Fibroblast of skin of abdomen (primary cell): ENCODE measurements at regions not wholly inside any gene's neighbourhood (a gene's known extent, or its start where the extent isn't known, plus 50 kb on each side); places are given as distances from the start of the nearest gene placed in this dataset.
A peak's percentile ranks its signal among the peaks of the same experiment; 100 is the strongest.
"Not testable (repeated sequence)": the region's sequence is repeated elsewhere in the genome, so short reads cannot be mapped to it uniquely, and the experiment has no call there.

ENCODE experiments used
- DNase-seq: peaks from one replicate; pipeline ENCODE4 v3.0.0-alpha.2; 2013

DNA sequence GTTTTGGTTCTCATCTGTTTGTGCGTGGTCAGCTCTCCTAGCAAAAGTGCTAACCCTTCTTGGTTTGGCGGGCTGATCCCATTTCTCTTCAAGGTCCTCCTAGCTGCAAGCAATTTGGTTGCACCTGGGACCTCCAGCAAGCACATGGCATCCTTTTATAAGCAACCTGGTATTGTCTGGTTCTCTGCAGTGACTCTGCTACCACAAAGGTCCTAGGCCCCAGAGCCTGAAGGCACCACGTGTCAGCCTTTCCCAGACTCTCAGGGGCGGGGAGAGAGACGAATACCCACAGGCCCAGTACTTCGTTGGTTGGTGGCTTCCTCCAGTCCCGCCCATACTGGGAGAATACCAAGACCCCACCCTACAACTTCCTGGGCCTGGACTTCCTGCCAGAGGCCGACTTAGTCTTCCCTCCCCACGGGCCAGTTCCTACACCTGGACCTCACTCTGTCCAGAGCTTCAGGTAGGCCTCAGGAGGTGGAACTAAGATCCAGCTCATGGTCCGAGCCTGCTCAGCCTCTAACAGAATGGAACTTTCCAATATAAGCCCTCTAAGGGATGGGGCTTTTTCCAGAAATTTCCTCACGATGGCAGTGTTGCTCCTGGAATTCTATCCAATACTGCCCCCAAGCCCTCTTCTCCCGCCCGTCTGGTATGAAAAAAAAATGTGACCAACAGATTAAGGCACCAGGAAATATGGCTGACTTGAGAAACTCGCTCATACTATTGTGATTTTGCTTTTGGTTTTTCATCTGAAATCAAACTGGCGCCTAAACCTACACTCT, 192.5 kb upstream of the STK26 start:
- DNase-seq: peak; percentile 43

DNA sequence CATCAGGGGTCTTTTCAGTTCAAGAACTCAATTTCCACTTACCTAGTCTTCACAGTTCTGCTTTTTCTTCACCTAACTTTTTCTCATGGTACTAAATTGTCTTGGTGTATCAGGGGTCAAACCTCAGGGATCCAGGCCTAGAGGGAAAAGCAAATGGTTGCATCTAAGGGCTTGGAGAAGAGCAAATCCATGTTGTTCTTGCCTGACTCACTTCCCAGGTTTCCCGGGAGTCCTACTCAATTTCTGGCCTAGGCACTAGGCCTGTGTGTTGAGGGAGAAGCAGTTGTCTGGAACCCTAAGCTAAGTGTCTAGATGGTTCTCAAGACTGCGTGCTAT, 191.9 kb upstream of the STK26 start:
- no peak for DNase-seq

DNA sequence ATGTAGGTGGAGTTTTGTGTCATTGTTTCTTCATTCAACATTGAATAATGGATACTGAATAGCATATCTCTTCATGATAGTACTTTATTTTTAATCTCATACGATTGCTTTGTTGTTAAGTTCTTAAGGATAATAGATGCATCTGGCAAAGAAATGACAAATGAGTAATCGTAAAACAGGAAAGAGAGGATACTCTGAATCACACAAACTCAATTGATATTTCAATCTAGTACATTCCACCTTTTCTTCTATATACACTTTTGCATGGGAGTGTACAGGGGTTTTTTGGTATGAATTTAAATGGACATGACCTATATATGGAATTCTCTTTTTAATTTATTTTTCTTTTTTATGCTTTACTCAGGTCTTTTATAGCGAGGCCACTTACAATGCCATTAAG, 186.9 kb upstream of the STK26 start:
- DNase-seq: no peak

DNA sequence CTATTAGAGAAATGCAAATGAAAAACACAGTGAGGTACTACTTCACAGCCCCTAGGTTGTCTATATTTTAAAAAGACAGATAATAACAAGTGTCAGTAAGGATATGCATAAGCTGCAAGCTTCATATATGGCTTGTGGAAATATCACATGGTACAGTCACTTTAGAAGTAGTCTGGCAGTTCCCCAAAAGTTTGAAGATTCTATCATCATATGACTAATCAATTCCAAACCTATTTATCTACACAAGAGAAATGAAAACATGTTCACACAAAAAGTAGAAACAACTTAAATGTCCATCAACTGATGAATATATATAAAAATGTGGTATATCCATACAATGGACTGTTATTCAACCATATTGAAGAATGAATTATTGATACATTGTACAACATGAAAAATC, 185.8 kb upstream of the STK26 start:
- no peak for DNase-seq

DNA sequence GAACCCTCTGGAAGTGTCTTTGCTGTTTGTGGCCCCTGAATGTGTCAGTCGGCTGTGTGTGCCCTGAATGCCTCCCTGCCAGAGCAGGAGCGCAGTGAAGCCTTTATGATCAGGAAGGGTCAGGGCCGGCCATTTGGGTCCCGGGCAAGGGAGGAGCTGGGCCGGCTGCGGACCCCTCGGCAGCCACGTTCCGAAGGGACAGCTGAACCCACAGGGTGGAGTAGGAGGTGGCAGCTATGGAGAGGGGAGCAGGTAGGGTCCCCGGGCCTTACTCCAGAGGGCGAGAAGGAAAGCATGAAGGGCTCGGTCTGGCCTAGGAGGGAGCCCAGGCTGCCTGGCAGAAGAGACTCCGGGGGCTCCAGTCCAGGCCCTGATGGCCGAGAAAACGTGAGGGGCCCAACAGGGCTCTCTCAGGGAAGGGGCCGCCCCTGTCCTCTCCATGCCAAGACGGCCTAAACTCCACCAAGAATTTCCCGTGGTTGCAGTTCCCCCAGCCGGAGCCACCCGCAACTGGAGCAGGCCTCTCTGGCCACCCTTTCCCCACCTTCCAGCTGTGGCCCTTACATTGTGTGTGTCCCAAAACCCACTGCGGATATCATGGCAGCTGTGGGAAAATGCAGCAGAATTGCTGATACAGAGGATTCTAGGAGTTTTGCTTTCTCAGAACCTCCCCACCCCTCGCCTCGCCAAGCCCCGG, 182.2 kb upstream of the STK26 start:
- no peak for DNase-seq

DNA sequence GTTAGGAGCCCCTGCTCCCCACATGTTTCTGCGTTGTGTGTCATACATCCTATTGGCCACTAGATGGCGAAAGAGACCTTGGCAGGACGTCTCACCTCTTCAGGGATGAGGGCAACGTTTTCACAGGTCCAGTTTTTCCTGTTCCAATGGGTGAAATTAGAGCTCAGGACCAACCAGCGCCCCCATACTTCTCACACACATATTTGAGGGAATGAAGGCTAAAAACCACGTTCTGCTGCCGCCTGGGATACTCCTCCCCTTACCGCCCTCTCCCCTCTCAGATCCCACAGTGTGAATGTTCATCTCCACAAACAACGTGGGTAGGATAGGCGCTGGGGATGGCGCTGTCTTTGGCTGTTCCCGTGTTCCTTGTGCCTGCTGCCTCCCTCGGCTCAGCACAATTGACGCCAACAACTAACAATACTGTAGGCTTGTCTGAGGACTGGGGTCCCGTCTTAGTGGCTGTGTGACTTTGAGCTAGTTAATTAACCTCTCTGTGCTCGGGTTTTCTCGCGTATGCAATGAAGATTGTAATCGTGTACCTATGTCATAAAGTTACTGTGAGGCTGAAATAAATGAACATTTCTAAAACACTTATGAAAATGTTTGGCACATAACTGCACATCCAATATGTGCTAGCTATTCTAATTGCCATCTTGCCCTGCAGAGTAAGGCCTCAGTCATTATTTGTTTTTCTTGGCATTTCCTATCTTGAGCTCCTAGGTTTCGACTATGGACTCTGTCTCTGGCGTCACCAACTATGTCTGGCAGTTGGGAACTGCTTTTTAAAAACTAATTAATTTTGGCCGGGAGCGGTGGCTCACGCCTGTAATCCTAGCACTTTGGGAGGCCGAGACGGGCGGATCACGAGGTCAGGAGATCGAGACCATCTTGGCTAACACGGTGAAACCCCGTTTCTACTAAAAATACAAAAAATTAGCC, 181.3 kb upstream of the STK26 start:
- peak; percentile 35 for DNase-seq

DNA sequence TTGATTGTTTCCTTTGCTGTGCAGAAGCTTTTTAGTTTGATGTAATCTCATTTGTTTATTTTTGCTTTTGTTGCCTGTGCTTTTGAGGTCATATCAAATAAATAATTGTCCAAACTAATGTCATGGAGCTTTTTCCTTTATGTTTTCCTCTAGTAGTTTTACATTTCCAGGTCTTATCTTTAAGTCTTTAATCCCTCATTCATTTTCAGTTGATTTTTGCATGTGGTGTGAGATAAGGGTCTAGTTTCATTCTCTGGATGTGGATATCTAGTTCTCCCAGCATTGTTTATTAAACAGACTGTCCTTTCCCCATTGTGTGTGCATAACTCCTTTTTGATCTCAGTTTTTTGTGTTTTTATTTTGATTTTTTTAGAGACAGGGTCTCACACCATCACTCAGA, 179.1 kb upstream of the STK26 start:
- no peak for DNase-seq

DNA sequence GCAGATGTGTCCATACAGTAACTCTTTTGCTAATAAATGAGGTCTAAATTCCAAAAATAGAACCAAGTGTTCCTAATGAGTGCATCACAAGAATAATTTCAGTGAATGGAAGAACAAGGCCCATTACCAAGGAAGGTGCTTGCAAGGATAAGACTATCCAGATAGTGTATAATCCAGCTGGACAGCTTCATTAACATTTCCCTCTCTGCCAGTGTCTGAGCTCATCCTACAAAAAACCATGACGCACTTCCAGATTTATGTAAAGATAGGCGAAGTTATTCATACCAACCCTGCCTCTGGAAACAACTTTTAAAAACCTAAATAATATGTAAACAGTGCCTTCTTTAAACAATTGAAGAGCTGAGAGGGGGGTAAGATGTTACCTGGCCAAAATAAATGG, 177.9 kb upstream of the STK26 start:
- DNase-seq: no peak

DNA sequence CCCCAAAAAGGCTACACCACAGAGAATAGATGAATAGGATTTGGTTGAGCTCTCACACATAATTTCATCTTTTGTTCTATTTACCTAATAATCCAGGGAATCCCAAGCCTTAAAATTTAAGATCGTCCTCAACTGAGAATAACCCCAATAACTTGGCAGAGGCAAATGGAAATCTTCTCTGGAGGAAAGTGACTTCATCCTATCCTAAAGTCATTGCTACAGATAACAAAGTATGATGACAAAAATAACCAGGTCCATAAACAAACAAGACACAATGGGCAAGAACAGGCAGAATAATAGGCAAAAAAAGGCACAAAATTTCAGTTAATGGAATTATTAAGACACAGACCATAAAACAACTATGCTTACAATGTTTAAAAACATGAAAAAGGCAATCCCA, 177.3 kb upstream of the STK26 start:
- no peak for DNase-seq

DNA sequence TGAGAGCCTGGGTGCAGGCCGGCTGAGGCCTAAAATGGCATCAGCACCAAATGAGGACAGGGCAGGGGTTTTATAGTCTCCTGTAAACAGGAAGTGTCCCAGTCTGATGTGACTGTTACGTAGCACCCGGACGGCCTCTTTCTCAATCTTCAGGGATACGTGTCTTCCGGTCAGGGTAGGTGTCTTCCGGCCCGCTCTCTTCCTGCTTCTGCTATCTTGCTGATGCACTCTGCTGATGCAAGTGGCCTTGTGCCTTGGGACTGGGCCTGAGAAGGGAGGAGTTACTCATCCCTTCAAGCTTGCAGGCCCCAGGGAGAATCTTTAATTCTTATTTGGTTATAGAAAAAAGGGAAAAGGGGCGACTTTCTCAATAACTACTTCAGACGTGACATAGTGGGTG, 172.1 kb upstream of the STK26 start:
- DNase-seq: not testable (repeated sequence)

DNA sequence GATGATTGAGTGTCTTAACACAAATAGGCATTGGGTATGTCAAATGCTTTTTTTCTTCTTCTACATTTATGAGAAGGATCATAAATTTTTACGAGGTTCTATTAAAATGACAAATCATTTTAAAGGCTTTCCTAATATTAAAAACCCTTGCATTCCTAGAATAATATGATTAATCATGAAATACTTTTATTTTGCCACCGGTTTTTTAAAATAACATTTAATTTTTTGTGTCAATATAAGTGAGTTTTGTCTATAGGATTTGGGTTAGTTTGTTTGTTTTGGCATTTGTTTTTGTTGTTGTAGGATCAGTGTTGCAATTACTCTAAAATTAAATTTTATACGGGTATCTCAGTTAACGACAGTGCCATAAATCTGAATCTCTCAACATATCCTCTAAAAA, 169.7 kb upstream of the STK26 start:
- DNase-seq: no peak

DNA sequence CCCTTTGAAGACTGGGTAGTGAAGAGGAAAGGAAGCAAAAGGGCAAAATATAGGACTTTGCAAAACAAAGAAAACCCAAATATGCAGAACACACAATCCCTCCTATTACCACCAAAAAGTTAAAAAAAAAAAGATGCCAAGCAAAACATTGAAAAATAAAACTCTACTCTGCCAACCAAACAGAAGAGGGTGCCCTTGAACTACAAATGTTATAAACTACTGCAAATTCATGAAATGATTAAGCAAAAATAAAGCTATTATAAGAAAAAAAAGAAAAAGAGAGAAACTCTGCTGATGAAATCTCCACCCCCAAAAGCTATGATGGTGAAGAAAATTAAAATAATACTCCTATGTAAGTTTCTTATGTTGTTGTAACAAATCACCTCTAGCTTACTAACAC, 168.5 kb upstream of the STK26 start:
- peak; percentile 1 for DNase-seq

DNA sequence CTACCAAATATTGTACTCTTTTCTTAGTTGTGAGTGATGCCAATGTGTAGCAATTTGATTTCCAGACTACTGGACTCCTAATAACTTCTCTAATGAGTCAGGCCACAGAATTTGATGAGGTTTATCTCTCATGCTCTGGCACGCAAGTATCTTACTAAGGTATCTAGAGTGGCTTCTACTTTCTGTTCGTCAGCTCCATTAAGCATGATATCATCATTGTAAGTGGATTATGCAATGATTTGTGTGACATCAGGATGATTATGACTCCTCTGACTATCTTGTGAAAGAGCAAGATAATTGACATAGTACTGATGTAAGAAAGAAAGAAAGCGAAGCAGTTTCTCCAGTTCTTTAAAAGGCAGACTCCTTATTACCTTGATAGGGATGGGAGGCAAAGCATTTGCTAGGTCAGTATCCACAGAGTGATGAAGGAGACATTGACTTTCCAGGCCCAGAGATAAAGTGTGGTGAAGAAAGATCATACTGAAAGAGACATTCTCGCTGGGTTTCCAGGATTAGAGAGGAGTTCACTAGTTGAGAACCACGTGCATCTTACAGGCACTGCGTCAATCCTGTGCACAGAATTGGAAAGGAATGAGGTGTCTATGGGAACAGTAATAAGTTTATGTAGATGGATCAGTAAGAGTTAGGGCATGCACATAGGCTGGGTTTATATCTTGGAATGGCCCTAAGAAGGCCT, 161.9 kb upstream of the STK26 start:
- DNase-seq: no peak

DNA sequence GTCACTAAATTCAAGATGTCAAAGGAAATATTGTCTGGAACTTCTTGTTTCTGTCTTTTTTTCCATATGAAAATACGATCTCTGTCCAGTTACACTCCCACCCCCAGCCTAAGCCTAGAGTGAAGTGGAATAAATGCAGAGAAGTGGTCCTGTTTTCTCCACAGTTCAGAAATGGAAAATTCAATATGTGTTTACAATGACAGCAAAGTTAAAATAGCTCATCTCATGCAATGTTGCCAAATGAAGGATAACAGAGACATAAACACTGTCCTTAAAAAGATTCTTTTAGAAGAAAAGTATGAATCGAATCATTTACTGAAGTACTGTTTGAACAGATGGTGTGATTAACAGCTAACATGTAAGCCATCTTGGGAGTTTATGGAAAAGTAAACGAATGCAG, 160.8 kb upstream of the STK26 start:
- no peak for DNase-seq

DNA sequence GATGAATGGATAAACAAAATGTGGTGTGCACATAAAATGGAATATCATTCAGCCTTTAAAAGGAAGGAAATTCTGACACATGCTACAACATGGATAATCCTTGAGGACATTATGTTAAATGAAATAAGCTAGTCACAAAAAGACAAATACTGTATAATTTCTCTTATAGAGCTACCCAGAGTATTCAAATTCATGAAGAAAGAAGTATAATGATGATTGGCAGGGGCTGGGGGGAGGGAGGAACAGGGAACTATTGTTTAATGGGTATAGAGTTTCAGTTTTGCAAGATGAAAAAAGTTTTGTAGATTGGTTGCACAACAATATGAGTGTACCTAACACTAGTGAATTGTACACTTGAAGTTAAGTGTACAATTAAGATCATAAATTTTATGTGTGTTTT, 153.9 kb upstream of the STK26 start:
- no peak for DNase-seq

DNA sequence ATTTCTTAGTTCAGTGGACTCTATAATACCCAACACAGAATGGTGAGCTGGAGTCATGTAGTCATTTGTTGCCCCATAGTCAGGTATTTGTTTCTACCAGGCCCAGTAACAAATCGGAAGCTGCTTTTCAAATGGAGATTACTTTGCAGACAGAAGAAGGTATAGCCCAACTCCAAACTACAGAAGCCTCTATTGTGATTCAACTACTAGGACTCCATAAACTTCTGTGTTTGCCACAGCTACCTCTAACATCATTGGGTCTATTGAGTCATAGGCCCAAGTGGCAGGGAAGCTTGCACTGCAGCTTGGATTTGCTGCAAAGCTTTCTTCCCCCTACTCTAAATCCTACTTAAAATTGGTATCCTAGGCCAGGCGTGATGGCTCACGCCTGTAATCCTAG, 148.8 kb upstream of the STK26 start:
- DNase-seq: no peak

DNA sequence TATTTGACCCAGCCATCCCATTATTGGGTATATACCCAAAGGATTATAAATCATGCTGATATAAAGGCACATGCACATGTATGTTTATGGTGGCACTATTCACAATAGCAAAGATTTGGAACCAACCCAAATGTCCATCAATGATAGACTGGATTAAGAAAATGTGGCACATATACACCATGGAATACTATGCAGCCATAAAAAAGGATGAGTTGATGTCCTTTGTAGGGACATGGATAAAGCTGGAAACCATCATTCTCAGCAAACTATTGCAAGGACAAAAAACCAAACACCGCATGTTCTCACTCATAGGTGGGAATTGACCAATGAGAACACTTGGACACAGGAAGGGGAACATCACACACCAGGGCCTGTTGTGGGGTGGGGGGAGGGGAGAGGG, 147.3 kb upstream of the STK26 start:
- not testable (repeated sequence) for DNase-seq

DNA sequence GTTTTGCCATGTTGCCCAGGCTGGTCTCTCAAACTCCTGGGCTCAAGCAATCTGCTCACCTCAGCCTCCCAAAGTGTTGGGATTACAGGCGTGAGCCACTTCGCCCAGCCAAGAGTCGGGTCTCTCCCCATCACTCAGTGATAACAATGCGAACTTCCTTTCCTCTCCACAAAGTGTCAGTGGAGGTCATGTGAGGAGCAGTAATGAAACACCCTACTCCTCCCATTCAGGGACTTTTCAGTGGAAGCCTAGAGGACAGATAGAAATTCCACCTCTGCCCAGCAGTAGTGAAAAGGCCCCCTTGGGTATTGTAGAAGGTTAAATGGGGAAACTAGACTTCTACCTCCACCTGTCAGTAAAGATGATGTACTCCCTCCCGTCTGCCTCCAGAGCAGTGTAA, 141.9 kb upstream of the STK26 start:
- DNase-seq: no peak

DNA sequence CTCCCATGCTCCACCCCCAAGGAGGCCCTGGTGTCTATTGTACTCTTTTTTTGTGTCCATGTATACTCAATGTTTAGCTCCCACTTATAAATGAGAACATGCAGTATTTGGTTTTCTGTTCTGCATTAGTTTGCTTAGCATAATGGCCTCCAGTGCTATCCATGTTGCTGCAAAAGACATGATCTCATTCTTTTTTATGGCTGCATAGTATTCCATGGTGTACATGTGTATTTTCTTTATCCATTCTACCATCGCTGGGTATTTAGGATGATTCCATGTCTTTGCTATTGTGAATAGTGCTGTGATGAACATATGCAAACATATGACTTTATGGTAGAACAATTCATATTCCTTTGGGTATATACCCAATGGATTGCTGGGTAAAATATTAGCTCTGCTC, 138.1 kb upstream of the STK26 start:
- DNase-seq: not testable (repeated sequence)

DNA sequence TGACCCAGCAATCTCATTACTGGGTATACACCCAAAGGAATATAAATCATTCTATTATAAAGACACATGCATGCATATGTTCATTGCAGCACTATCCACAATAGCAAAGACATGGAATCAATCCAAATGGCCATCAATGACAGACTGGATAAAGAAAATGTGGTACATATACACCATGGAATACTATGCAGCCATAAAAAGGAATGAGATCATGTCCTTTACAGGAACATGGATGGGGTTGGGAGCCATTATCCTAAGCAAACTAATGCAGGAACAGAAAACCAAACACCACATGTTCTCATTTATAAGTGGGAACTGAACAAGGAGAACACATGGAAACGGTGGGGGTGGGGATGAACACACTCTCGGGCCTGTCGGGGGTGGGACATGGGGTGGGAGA, 129.2 kb upstream of the STK26 start:
- DNase-seq: not testable (repeated sequence)

DNA sequence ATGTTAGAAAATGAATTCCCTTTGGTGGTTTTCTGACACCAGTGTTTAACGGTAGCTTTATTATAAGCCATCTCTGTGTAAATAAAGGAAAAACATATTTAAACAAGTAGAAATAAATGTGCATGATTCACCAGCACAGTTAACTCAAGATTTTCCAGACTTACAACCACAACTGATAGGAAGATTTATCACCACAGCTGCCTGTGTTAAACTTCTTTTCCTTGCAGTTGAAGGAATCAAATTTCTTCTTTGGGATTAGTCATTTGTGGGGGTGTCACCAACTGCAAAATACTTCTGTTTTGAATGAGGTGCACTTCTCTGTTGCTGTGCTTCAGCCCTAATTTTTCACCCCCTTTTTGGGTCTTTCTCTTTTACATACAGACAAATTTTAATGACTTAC, 128.1 kb upstream of the STK26 start:
- DNase-seq: peak; percentile 67

DNA sequence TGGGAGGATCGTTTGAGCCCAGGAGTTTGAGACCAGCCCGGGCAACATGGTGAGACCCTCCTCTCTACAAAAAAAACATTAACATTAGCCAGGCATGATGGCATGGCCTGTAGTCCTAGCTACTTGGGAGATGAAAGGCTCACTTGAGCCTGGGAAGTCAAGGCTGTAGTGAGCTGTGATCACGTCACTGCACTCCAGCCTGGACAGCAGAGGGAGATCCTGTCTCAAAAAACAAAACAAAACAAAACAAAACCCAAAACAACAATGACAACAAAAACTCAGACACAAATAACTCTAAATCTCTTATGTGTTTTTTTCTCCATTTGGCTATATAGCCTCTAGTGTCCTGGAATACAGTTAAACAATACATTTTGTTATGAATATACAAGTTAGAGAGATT, 127.3 kb upstream of the STK26 start:
- no peak for DNase-seq

DNA sequence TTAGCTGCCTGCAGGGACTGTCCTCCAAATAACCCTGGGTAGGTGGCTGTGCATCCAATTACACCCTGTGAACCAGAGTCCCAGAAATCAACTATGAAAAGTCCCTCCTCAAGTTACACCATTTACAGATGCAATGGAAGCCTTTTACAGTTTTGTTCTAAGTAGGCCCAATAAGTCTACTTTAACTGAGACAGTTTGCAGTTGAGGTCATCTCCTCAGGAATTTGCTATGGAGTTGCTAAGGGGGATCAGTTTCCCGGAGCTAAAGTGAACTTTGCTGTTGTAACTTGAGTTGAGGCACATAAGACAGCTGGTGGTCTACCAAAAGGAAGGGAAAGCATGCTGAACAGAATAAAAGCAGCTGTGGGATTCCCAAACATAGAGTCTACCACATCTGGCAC, 121.6 kb upstream of the STK26 start:
- peak; percentile 1 for DNase-seq
